Amniotic stem cell (primary cell): ENCODE measurements at regions not wholly inside any gene's neighbourhood (a gene's known extent, or its start where the extent isn't known, plus 50 kb on each side); places are given as distances from the start of the nearest gene placed in this dataset.

Source experiments
- DNase-seq: peaks from one replicate; lab custom pipeline; 2025; lab: John Stamatoyannopoulos, UW

DNA sequence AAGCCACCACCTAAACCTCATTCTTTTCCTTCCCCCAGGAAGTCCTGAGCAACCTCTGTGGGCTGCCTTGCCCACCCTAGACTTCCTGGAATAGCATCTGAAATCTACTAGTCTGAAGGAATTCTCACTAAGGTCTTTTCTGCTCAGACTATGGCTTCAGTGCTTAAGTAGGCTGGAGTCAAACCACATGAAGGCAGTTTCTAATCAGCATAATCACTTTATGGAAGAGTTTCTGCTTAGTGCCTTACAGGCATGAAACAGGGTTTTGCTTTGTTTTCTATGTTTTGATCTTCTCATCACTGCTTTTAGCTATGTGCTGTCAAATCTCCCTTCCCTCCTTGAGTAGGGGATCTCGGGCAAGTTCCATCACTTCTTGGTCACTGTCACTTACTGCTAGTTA, 117.7 kb downstream of the WT1 start:
- no peak for DNase-seq

DNA sequence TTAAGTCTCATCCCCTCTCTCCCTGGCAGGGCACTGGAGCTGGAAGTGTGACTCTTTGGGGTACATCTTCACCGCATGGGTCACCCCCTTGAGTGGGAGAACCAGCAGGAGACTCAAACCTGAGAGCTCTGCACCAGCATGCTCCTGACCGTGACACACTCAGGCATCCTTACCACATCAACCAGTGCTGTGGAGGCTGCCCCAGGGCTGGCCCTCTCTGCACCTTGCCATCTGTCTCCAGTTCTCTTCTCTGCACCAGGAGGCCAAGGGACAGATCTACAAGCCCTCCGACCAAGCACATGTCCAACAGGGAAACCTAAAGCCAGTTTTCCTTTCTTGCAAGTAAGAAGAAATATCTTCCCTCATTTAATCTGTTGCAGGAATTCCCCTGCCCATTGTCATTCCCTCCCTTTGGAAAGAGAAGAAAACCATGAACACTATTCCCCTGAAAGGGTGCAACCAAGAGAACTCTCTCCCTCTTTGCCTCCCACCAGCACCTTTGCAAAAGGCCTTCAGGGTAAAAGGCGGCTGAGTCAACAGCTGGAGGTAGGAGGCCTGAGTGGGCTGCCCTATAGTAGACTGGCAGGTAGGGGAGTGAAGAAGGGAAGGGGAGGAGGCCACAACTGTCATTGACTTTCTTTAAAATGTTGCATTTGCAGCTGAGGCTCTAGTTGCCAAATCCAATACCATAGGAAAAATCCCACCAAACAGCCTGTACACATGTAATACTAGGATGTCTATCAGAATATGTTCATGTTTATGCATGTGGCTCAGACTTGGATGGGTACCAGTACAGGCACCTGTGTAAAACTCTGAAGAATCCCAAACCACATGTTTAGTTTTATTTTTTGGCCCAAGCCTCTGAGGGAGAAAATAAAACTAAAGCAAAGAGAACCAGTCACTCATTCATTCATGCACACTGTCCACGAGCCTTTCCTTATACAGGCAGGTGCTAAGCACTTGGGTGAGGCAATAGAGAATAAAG, 117.0 kb downstream of the WT1 start:
- DNase-seq = no peak

GRCh38 chr11:32323814-32324130, 111.6 kb downstream of the WT1 start:
- DNase-seq = no peak

DNA sequence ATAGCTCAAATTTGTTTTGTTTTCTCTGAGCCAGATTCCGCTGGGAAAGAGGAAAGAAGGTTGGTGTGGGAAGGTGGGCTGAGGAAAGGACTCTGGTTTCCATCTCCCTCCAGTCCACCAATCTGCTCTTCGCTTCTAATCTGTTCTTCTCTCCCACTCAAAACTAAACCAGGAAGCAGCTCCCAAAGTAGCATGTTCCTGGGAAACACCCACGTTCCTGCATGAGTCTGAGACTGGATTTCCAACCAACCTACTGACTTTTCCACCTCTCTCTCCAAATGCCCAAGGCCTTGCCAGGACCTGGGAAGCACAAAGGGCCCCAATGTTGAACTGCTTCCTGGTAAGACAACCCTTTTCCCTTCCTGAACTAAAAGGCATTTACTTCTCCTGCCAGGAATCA, 110.2 kb downstream of the WT1 start:
- no peak for DNase-seq

DNA sequence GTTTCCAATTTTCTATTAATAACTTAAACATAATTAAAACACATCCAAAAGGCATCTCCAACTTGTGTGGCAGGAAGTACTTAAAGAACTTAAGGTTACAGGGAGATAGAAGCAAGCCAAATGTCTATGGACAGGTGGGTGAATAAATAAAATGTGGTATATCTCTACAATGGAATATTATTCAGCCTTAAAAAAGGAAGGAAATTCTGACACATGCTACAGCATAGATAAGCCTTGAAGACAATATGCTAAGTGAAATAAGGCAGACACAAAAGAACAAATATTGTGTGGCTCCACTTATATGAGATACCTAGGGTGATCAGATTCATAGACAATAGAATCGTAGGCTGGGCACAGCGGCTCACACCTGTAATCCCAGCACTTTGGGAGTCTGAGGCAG, 109.6 kb downstream of the WT1 start:
- DNase-seq = no peak

DNA sequence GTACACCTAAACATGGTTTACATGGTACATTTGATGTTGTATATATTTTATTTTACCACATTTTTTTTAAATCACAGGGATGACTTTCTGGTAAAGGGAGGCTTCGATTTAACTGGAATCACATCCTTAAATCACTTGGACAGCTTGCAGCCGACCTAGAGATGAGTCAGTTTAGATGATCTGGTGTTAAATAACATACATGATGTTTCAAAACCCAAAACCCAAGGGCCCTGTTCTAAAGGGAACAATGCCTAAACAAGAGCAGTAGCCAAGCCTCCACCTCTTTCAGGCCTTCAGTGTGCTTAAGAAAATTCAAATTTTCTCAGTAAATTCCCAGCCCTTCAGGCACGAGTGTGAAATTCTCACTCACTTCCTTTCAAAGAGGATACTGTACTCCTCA, 108.8 kb downstream of the WT1 start:
- no peak for DNase-seq

DNA sequence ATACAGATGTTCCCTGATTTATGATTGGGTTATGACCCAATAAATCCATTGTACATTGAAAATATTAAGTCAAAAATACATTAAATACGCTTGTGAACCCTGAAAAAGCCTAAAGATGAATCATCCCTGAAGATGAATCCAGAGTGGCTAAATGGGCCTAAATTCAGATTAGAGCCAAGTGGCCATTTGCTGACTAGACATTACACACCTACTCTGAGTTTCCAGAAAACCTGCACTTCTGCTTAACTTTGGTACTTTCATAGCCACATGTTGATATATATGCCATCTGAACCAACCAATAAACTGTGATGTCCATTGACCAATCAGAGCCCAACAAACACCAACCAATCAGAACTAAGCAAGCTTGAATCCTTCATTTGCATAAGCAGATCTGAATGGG, 106.9 kb downstream of the WT1 start:
- DNase-seq = no peak

DNA sequence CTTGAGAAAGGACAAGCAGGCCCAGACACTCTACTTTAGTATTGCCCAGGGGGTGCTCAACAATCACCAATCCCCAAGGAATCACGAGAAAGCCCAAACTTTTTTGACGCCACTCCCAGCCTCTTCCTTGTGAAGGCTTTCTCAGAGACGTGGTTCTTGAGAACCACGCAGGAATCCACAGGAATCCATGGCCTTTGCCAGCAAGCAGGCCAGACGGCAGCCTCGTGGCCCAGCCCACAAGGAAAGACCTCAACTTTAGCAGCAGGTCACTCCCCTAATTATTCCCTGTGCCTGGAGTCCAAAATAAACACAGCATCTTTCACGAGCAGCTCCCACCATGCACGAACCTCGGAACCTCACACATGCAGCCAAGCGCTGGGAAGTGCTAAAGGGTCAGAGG, 104.2 kb downstream of the WT1 start:
- DNase-seq = no peak

DNA sequence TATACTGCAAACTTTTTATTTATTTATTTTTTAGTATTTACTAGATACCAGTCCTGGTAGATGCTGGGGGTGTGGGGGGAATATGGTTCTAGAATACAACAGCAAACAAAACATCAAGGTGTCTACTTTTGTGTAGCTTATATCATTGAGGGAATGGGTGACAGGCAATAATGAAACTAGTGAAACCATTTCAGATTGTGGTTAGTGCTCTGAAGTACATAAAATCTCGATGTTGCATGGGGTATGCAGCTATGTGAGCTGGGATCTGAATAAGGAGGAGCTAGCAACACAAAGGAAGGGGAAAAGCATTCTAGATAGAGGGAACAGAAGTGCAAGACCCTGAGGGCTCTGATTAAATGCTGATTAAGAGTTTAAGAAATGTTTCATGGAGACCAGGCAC, 103.5 kb downstream of the WT1 start:
- DNase-seq = no peak

DNA sequence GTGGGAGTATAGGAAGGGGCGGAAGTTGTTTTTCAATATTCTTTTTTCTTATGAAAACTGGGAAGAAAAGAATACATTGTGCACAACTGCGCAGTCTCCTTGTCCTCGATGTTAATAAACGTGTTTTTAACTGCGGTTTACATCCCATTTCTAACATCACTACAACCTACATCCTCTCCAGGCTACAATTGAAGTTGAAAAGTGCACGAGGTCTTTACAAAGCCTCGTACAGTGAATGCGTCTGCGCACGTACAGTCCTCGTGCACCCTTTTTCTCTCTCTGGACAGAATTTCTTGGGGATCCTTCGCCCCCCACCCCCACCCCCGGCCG, 102.4 kb downstream of the WT1 start:
- DNase-seq = no peak

DNA sequence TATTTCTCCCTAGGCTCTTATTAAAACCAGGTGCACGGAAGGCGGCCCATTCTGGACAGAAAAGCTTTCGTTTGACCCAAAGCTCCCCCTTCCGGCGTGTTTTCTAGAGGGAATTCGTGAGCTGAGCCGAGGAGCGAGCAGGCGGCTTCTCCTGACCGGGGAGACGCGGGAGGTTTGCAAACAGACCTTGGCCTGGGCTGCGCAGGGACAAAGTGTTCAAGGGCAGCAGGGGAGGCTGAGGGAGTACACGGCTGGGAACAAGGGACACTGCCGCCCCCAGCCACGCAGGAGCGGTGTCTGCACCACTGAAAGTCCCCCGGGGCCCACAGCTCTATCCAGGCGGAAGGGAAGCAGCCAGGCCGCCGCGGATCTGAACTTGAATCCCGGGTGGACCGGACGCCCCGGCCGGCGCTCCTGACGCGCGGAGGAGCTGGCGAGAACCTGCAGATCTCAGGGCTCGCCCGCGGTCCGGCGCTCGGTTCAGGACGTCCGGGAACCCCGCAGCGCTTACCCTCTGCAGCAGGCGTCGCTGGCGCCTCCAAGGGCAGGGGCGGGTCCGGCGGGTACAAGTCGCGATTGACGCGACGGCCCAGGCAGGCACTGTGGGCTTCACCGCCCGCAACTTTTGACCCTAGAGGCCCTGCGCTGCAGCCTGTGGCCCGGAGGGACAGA, 101.9 kb downstream of the WT1 start:
- DNase-seq = peak; percentile 10

DNA sequence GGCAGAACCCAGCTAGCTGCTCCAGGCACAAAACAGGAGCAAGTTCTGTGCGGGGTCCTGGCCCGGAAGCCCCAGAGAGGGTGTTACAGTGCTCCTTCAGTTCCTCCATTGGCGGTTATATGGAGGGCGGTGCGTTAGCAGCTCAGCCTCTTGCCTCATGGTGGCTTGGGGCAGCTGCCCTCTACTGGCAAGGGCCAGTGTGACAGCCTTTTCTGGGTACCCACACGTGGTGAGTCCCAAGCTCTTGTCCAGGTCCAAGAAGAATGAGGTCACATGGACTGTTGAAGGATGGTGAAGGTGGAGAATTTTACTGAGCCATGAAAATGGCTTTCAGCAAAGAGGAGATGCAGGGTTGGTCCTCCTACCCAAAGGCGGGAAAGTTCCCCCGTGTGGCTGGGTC, 100.5 kb downstream of the WT1 start:
- no peak for DNase-seq
